ENCODE measurements at regions not wholly inside any gene's neighbourhood (a gene's known extent, or its start where the extent isn't known, plus 50 kb on each side); places are given as distances from the start of the nearest gene placed in this dataset.
"Not testable (repeated sequence)": the region's sequence is repeated elsewhere in the genome, so short reads cannot be mapped to it uniquely, and the experiment has no call there.

GRCh38 chr18:8913606-8914403 is 188.7 kb upstream of the NDUFV2 start:
- DNase-seq = not testable (repeated sequence)

- DNase-seq = not testable (repeated sequence)
These were observed 187.9 kb upstream of the NDUFV2 start for GRCh38 chr18:8914404-8915264.

- DNase-seq = not testable (repeated sequence)
These were observed 181.4 kb upstream of the NDUFV2 start for GRCh38 chr18:8920856-8921787.

- DNase-seq = no peak
These were observed 176.0 kb upstream of the NDUFV2 start for GRCh38 chr18:8926464-8926863.

GRCh38 chr18:8928044-8928443 is 174.5 kb upstream of the NDUFV2 start:
- no peak for DNase-seq

GRCh38 chr18:8928847-8929780 is 173.4 kb upstream of the NDUFV2 start:
- DNase-seq = no peak

- DNase-seq = no peak
These were observed 171.4 kb upstream of the NDUFV2 start for GRCh38 chr18:8930990-8931616.

- no peak for DNase-seq
These were observed 169.6 kb upstream of the NDUFV2 start for GRCh38 chr18:8932866-8933265.

GRCh38 chr18:8933714-8934284 is 168.7 kb upstream of the NDUFV2 start:
- peak; percentile 45 for DNase-seq

- DNase-seq = not testable (repeated sequence)
These were observed 167.2 kb upstream of the NDUFV2 start for GRCh38 chr18:8935346-8935745.

GRCh38 chr18:8936619-8937018 is 165.9 kb upstream of the NDUFV2 start:
- no peak for DNase-seq

GRCh38 chr18:8937160-8938094 is 165.1 kb upstream of the NDUFV2 start:
- DNase-seq = no peak

- DNase-seq = no peak
These were observed 163.7 kb upstream of the NDUFV2 start for GRCh38 chr18:8938817-8939216.

- DNase-seq = no peak
These were observed 160.2 kb upstream of the NDUFV2 start for GRCh38 chr18:8942021-8942908.

- DNase-seq = no peak
These were observed 159.5 kb upstream of the NDUFV2 start for GRCh38 chr18:8942909-8943545.

GRCh38 chr18:8943900-8944870 is 158.3 kb upstream of the NDUFV2 start:
- DNase-seq = no peak
